H9 (cell line): ENCODE measurements at regions not wholly inside any gene's neighbourhood (a gene's known extent, or its start where the extent isn't known, plus 50 kb on each side); places are given as distances from the start of the nearest gene placed in this dataset.

Experiments used
- DNase-seq: peaks from one replicate; pipeline ENCODE4 v3.0.0-alpha.2; 2017
- H2AFZ ChIP-seq: one replicate; pipeline ENCODE4 v1.6.1; 2013; ENCODE audit warnings: mild to moderate bottlenecking, low read length, control low read depth, moderate library complexity
- H2AK5ac ChIP-seq: 2 replicates; pipeline ENCODE4 v1.6.1; 2013; ENCODE audit warnings: low read length, control low read depth, mixed read lengths; ENCODE audit not compliant: insufficient read length
- H2BK120ac ChIP-seq: one replicate; pipeline ENCODE4 v1.6.1; 2013; ENCODE audit warnings: low read depth, mild to moderate bottlenecking, low read length, control low read depth, inconsistent platforms; ENCODE audit not compliant: poor library complexity, severe bottlenecking
- H2BK12ac ChIP-seq: 2 replicates; pipeline ENCODE4 v1.6.1; 2013; ENCODE audit warnings: low read length, control low read depth, mixed read lengths, low read depth; ENCODE audit not compliant: insufficient read length
- H2BK15ac ChIP-seq: 2 replicates; pipeline ENCODE4 v1.6.1; 2013; ENCODE audit warnings: low read depth, low read length, control low read depth
- H2BK20ac ChIP-seq: one replicate; pipeline ENCODE4 v1.6.1; 2013; ENCODE audit warnings: low read depth, mild to moderate bottlenecking, low read length, control low read depth, inconsistent platforms; ENCODE audit not compliant: poor library complexity, severe bottlenecking
- H2BK5ac ChIP-seq: 2 replicates; pipeline ENCODE4 v1.6.1; 2013; ENCODE audit warnings: low read length, control low read depth, mixed read lengths; ENCODE audit not compliant: insufficient read length
- H3K14ac ChIP-seq: 2 replicates; pipeline ENCODE4 v1.6.1; 2013; ENCODE audit warnings: low read length, control low read depth; ENCODE audit not compliant: insufficient read depth
- H3K18ac ChIP-seq: 2 replicates; pipeline ENCODE4 v1.6.1; 2013; ENCODE audit warnings: low read depth, mild to moderate bottlenecking, mixed read lengths, low read length, control low read depth; ENCODE audit not compliant: insufficient read length
- H3K23ac ChIP-seq: 2 replicates; pipeline ENCODE4 v1.6.1; 2013; ENCODE audit warnings: low read length, control low read depth, mixed read lengths, low read depth; ENCODE audit not compliant: insufficient read length
- H3K23me2 ChIP-seq: 2 replicates; pipeline ENCODE4 v1.6.1; 2013; ENCODE audit warnings: low read depth, mild to moderate bottlenecking, mixed read lengths, low read length, control low read depth; ENCODE audit not compliant: insufficient read length, poor library complexity, severe bottlenecking
- H3K27ac ChIP-seq: 2 replicates; pipeline ENCODE4 v1.5.1; 2013; ENCODE audit warnings: low read length, control low read depth, mixed read lengths, low read depth; ENCODE audit not compliant: insufficient read length
- H3K27me3 ChIP-seq: 2 replicates; pipeline ENCODE4 v1.6.1; 2013; ENCODE audit warnings: low read length, control low read depth, inconsistent platforms; ENCODE audit not compliant: insufficient read depth
- H3K4ac ChIP-seq: 2 replicates; pipeline ENCODE4 v1.6.1; 2013; ENCODE audit warnings: low read depth, mild to moderate bottlenecking, control low read depth, inconsistent platforms, low read length, moderate library complexity
- H3K4me1 ChIP-seq: 2 replicates; pipeline ENCODE4 v1.6.1; 2013; ENCODE audit warnings: low read length, control low read depth, inconsistent platforms; ENCODE audit not compliant: insufficient read depth
- H3K4me2 ChIP-seq: 2 replicates; pipeline ENCODE4 v1.6.1; 2013; ENCODE audit warnings: low read length, control low read depth, mixed read lengths; ENCODE audit not compliant: insufficient read length, insufficient read depth
- H3K56ac ChIP-seq: 2 replicates; pipeline ENCODE4 v1.6.1; 2013; ENCODE audit warnings: low read depth, mild to moderate bottlenecking, mixed read lengths, low read length, control low read depth; ENCODE audit not compliant: insufficient read length
- H3K79me1 ChIP-seq: 2 replicates; pipeline ENCODE4 v1.6.1; 2013; ENCODE audit warnings: low read depth, mild to moderate bottlenecking, moderate library complexity, low read length, control low read depth, inconsistent platforms; ENCODE audit not compliant: insufficient read depth, poor library complexity, severe bottlenecking
- H3K79me2 ChIP-seq: 2 replicates; pipeline ENCODE4 v1.6.1; 2013; ENCODE audit warnings: low read length, control low read depth, inconsistent platforms; ENCODE audit not compliant: insufficient read depth
- H3K9ac ChIP-seq: 2 replicates; pipeline ENCODE4 v1.6.1; 2013; ENCODE audit warnings: low read length, control low read depth, mixed read lengths; ENCODE audit not compliant: insufficient read length; ENCODE audit errors: extremely low read depth
- H3K9me3 ChIP-seq: one replicate; pipeline ENCODE4 v1.6.1; 2013; ENCODE audit warnings: low read depth, low read length, inconsistent platforms; ENCODE audit not compliant: control insufficient read depth
- H3T11ph ChIP-seq: one replicate; pipeline ENCODE4 v1.6.1; 2013; ENCODE audit warnings: mild to moderate bottlenecking, low read length, control low read depth, inconsistent platforms
- H4K20me1 ChIP-seq: one replicate; pipeline ENCODE4 v1.6.1; 2013; ENCODE audit not compliant: control insufficient read depth, insufficient read length, insufficient read depth
- H4K5ac ChIP-seq: 2 replicates; pipeline ENCODE4 v1.6.1; 2013; ENCODE audit warnings: low read depth, mild to moderate bottlenecking, mixed read lengths, low read length, control low read depth; ENCODE audit not compliant: insufficient read length
- H4K8ac ChIP-seq: replicated peaks from 2 replicates; pipeline ENCODE4 v1.6.1; 2013; ENCODE audit warnings: low read length, control low read depth, mixed read lengths, low read depth; ENCODE audit not compliant: insufficient read length
- H4K91ac ChIP-seq: 2 replicates; pipeline ENCODE4 v1.6.1; 2013; ENCODE audit warnings: low read depth, mild to moderate bottlenecking, moderate library complexity, mixed read lengths, low read length, control low read depth; ENCODE audit not compliant: insufficient read length
- H3K27ac Mint-ChIP-seq, 3 experiments: 2 replicates in 2 of 3; 3 replicates in 1 of 3; pipeline ENCODE4 v1.8.0; 2020 to 2021; ENCODE audit warnings: mixed read lengths in 3 of 3, mild to moderate bottlenecking in 1 of 3, moderate library complexity in 1 of 3
- H3K27me3 Mint-ChIP-seq: 2 replicates; pipeline ENCODE4 v1.8.0; 2021; ENCODE audit warnings: low read depth, mild to moderate bottlenecking, moderate library complexity, mixed read lengths
- H3K36me3 Mint-ChIP-seq, 3 experiments: 2 replicates in 2 of 3; 3 replicates in 1 of 3; pipeline ENCODE4 v1.8.0; 2020 to 2021; ENCODE audit warnings: low read depth in 3 of 3, mixed read lengths in 3 of 3; ENCODE audit not compliant: insufficient read depth in 1 of 3
- H3K4me1 Mint-ChIP-seq, 2 experiments: 2 replicates each; pipeline ENCODE4 v1.8.0; 2020; ENCODE audit warnings: mixed read lengths in 2 of 2
- H3K4me3 Mint-ChIP-seq, 2 experiments: 2 replicates in 1 of 2; 3 replicates in 1 of 2; pipeline ENCODE4 v1.8.0; 2020 to 2021; ENCODE audit warnings: mild to moderate bottlenecking in 2 of 2, mixed read lengths in 2 of 2, moderate library complexity in 1 of 2
- H3K9me3 Mint-ChIP-seq, 2 experiments: 2 replicates in 1 of 2; 3 replicates in 1 of 2; pipeline ENCODE4 v1.8.0; 2020; ENCODE audit warnings: mild to moderate bottlenecking in 2 of 2, mixed read lengths in 2 of 2, moderate library complexity in 1 of 2
- WGBS: extraction: QIAGEN DNeasy Blood & Tissue Kit; methylation state at CpG from one replicate; pipeline ENCODE4 v1.1.7; 2013; ENCODE audit warnings: missing lambda C conversion rate, low lambda C conversion rate, mixed read lengths; ENCODE audit not compliant: insufficient read length; ENCODE audit errors: extremely low coverage; 5-methylcytosine and 5-hydroxymethylcytosine counted together
- TF ChIP-seq, protein P1 (sequence below): fragments of 200-600 bp; sonication (generic); conservative IDR thresholded peaks from 3 replicates; pipeline ENCODE4 v1.8.0; 2021; ENCODE audit warnings: antibody characterized with exemption, mild to moderate bottlenecking

DNA sequence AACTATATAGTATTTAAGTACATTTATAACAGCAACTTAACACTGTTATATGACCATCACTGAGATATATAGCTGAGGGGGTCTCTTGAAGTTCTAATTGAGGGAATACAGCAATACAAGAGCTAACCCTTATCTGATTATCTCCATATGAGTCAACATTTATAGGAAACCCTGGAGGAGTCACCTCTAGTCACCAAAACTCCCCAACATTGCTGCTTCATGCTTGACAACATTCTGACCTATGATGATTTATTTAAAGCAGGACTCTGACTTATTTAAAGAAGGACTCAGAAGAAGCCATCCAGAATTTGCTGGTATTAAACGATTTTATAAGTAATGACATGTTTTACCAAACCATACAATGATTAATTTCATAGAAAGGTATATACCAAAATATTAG, 182.6 kb upstream of the NOX3 start:
- Histone ChIP-seq H3K9me3 (no peaks in the 10 kb centered on the region), H3K23ac (no peak overlapping the region), H4K91ac (no peak overlapping the region), H2BK5ac (no peak overlapping the region), H3K27me3 (no peaks in the 10 kb centered on the region), H2AK5ac (no peak overlapping the region), H3K4me1 (no peaks in the 10 kb centered on the region), H3K79me2 (no peaks in the 10 kb centered on the region), H2BK120ac (no peak overlapping the region), H3K4ac (no peak overlapping the region), H3K79me1 (no peaks in the 10 kb centered on the region), H3T11ph (no peak overlapping the region), H4K8ac (no peak overlapping the region), H4K5ac (no peak overlapping the region), H2AFZ (no peak overlapping the region), H3K4me2 (no peak overlapping the region), H3K9ac (no peak overlapping the region), H3K27ac (no peak overlapping the region), H3K56ac (no peak overlapping the region), H2BK12ac (no peak overlapping the region), H4K20me1 (no peaks in the 10 kb centered on the region), H3K18ac (no peak overlapping the region), H2BK20ac (no peak overlapping the region), H2BK15ac (no peak overlapping the region), H3K23me2 (no peaks in the 10 kb centered on the region), H3K14ac (no peak overlapping the region)
- no CpG with 5 or more reads among the region's 1 CpG for WGBS
- peaks cover 13 to 16% of the 10 kb centered on the region in 2 experiments for H3K9me3 Mint-ChIP-seq
- DNase-seq = no peak
- peaks cover 6 to 24% (median 12%) of the 10 kb centered on the region in 3 experiments; a peak in 6 of 7 replicates for H3K36me3 Mint-ChIP-seq
- TF ChIP-seq, protein P1, sequence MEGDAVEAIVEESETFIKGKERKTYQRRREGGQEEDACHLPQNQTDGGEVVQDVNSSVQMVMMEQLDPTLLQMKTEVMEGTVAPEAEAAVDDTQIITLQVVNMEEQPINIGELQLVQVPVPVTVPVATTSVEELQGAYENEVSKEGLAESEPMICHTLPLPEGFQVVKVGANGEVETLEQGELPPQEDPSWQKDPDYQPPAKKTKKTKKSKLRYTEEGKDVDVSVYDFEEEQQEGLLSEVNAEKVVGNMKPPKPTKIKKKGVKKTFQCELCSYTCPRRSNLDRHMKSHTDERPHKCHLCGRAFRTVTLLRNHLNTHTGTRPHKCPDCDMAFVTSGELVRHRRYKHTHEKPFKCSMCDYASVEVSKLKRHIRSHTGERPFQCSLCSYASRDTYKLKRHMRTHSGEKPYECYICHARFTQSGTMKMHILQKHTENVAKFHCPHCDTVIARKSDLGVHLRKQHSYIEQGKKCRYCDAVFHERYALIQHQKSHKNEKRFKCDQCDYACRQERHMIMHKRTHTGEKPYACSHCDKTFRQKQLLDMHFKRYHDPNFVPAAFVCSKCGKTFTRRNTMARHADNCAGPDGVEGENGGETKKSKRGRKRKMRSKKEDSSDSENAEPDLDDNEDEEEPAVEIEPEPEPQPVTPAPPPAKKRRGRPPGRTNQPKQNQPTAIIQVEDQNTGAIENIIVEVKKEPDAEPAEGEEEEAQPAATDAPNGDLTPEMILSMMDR = no peak
- peaks cover 2% of the 10 kb centered on the region; the same call in 1 of the 2 replicates for H3K27me3 Mint-ChIP-seq
- no peak overlapping the region for H3K27ac Mint-ChIP-seq
- no peak overlapping the region for H3K4me3 Mint-ChIP-seq
- peaks cover 15 to 20% of the 10 kb centered on the region in 2 experiments for H3K4me1 Mint-ChIP-seq
